ENCODE measurements at regions not wholly inside any gene's neighbourhood (a gene's known extent, or its start where the extent isn't known, plus 50 kb on each side); places are given as distances from the start of the nearest gene placed in this dataset.

DNA sequence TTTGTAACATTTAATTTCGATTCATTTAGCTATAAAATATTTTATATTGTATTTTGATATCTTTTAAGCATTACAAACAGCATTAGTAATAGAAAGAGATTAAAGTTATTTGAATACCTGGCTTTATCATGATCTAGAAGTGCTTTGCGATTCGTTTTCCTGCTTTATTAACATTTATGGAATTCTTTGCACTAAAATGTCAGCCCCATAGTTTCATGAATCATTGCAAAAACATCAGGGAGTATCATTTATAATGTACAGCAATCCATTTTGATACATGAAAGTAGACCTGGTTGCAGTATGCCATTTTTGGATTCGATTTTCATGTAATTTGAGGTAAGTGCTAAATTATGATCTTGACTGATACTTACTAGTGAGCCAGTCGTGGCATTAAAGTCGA is 108.0 kb upstream of the DPYD start:
- Histone ChIP-seq H3K36me3 (ENCODE audit: control insufficient read depth, insufficient read depth, low read length) (no peaks in the 10 kb centered on the region), H3K27me3 (ENCODE audit: control insufficient read depth, insufficient read depth, low read length) (no peaks in the 10 kb centered on the region), H3K4me3 (ENCODE audit: low read depth, low read length) (no peak overlapping the region)
- no peak for DNase-seq (ENCODE audit: low read depth)
- POLR2A ChIA-PET = no interaction called here
- TF ChIP-seq, protein P1, sequence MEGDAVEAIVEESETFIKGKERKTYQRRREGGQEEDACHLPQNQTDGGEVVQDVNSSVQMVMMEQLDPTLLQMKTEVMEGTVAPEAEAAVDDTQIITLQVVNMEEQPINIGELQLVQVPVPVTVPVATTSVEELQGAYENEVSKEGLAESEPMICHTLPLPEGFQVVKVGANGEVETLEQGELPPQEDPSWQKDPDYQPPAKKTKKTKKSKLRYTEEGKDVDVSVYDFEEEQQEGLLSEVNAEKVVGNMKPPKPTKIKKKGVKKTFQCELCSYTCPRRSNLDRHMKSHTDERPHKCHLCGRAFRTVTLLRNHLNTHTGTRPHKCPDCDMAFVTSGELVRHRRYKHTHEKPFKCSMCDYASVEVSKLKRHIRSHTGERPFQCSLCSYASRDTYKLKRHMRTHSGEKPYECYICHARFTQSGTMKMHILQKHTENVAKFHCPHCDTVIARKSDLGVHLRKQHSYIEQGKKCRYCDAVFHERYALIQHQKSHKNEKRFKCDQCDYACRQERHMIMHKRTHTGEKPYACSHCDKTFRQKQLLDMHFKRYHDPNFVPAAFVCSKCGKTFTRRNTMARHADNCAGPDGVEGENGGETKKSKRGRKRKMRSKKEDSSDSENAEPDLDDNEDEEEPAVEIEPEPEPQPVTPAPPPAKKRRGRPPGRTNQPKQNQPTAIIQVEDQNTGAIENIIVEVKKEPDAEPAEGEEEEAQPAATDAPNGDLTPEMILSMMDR (IDR thresholded peaks at IDR 0.05; ENCODE audit: insufficient read depth, low read depth, low read length) = no peak
- CTCF ChIA-PET = no interaction called here

DNA sequence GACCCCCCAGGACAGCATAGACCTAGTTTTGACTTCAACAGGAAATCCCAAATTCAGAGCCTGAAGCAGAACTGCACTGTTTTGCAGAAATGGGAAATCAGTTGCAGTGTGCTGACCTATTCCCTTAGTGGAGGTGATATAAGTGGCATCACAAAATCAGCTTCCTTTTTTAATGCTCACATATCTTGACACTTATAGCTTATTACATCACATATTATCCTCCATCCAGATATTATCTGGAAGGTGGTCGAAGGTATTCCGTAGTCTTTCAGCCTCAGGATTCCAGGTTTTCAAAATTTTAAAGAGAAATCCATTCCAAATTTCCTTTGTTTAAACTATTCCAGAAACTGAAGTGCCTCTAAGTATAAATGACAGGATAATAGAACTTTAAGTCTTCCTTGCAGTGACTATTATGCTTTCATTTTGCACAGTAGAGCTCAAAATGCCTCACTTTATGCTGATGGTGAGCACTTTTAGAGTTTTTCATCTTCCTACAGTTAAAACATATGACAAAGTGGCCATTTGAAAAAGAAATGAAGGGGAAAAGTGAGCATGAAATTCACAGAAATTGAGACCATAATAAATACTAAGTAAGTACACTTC is 106.4 kb upstream of the DPYD start:
- no peaks in the 10 kb centered on the region for H3K27me3 ChIP-seq (ENCODE audit: control insufficient read depth, insufficient read depth, low read length)
- ChIA-PET CTCF (interaction anchor here (1.1 to 1.5 kb wide), 2 partner anchors 13 to 15 kb away, joined by 3 read pairs; no protein-coding TSS in a partner anchor), POLR2A (no interaction called here)
- DNase-seq (ENCODE audit: low read depth) = no peak
- no peaks in the 10 kb centered on the region for H3K36me3 ChIP-seq (ENCODE audit: control insufficient read depth, insufficient read depth, low read length)
- H3K4me3 ChIP-seq (ENCODE audit: low read depth, low read length) = no peak overlapping the region
- TF ChIP-seq, protein P1 (IDR thresholded peaks at IDR 0.05; ENCODE audit: insufficient read depth, low read depth, low read length) = no peak

DNA sequence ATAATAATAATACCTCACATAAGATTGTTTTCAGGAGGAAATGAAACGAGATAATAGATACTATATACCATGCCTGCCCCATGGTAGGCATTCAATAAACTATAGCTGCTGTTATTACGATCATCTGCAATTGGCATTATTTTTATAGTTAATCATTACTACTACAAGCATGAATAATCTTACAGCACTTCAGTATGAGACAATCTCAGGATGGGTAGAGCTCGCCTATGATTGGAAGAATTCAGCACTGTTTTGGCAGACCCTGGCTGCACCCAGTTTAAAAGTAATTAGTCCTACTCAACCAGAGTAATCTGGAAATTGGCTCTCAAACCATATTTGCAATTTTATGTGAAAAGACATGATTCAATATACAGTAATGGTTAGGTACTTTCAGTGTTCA is 105.0 kb upstream of the DPYD start:
- ChIA-PET POLR2A (interaction anchor here (0.7 kb wide), 1 partner anchor 47 kb away, joined by 4 read pairs; no protein-coding TSS in a partner anchor), CTCF (no interaction called here)
- no peaks in the 10 kb centered on the region for H3K36me3 ChIP-seq (ENCODE audit: control insufficient read depth, insufficient read depth, low read length)
- DNase-seq (ENCODE audit: low read depth) = no peak
- TF ChIP-seq, protein P1 (IDR thresholded peaks at IDR 0.05; ENCODE audit: insufficient read depth, low read depth, low read length) = no peak
- H3K4me3 ChIP-seq (ENCODE audit: low read depth, low read length) = no peak overlapping the region
- no peaks in the 10 kb centered on the region for H3K27me3 ChIP-seq (ENCODE audit: control insufficient read depth, insufficient read depth, low read length)

DNA sequence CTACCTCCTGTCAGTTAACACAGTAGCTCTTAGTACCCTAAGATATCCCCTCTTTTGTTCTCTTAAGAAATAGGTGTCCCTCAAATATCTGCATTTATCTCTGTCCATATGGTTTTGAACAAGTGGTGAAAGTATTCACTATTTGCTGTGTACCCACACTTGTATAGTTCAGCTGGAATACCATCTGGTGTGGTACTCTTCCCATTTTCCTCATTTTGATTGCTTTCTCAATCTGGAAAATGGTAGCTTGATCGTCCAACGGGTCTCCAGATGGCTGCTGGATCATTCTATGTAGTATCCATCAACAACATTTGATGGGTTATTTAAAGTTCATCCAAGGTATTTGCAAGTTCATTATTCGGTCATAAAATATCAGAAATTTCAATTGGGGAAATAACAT is 100.3 kb upstream of the DPYD start:
- ChIA-PET POLR2A (no interaction called here), CTCF (no interaction called here)
- TF ChIP-seq, protein P1 (IDR thresholded peaks at IDR 0.05; ENCODE audit: insufficient read depth, low read depth, low read length) = no peak
- H3K4me3 ChIP-seq (ENCODE audit: low read depth, low read length) = no peak overlapping the region
- no peaks in the 10 kb centered on the region for H3K27me3 ChIP-seq (ENCODE audit: control insufficient read depth, insufficient read depth, low read length)
- DNase-seq (ENCODE audit: low read depth) = no peak
- no peaks in the 10 kb centered on the region for H3K36me3 ChIP-seq (ENCODE audit: control insufficient read depth, insufficient read depth, low read length)

DNA sequence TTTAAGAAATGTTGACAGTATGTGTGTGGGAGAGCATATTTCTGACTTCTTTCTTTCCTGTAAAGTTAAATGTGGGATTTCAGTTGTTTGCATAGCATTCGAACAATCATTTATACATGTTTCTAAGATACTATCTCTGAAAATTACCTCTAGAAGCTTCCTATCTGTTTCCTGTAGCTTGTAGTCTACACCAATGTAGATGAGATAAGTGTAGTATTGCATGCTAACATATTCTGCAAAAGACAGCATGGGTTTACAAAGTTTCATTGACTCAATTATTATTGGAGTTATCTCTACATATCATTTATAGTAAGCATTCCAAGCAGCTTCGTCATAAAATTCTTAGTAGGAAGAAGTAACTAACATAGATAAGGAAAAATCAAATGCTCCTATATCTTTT is 98.9 kb upstream of the DPYD start:
- ChIA-PET CTCF (interaction anchor here (1.2 kb wide), 1 partner anchor 9 kb away, joined by 4 read pairs; no protein-coding TSS in a partner anchor), POLR2A (no interaction called here)
- TF ChIP-seq, protein P1 (IDR thresholded peaks at IDR 0.05; ENCODE audit: insufficient read depth, low read depth, low read length) = no peak
- no peak for DNase-seq (ENCODE audit: low read depth)
- Histone ChIP-seq H3K4me3 (ENCODE audit: low read depth, low read length) (no peak overlapping the region), H3K27me3 (ENCODE audit: control insufficient read depth, insufficient read depth, low read length) (no peaks in the 10 kb centered on the region), H3K36me3 (ENCODE audit: control insufficient read depth, insufficient read depth, low read length) (no peaks in the 10 kb centered on the region)
